HepG2 (cell line): ENCODE measurements at regions not wholly inside any gene's neighbourhood (a gene's known extent, or its start where the extent isn't known, plus 50 kb on each side); places are given as distances from the start of the nearest gene placed in this dataset.

Experiments used
- EED ChIP-seq: sonication (generic); formaldehyde crosslinking; IDR thresholded peaks from 2 replicates; pipeline ENCODE4 v1.5.0; 2020; ENCODE audit warnings: mild to moderate bottlenecking, missing genetic modification reagents
- GATA4 ChIP-seq: sonication (generic); IDR thresholded peaks from 2 replicates; pipeline ENCODE4 v1.6.1; 2016; ENCODE audit warnings: antibody characterized with exemption, low read depth, borderline replicate concordance
- GZF1 ChIP-seq: sonication (generic); formaldehyde crosslinking; IDR thresholded peaks from 2 replicates; pipeline ENCODE4 v1.5.1; 2020; ENCODE audit warnings: mild to moderate bottlenecking, missing genetic modification reagents
- HDAC6 ChIP-seq: fragments of 200-600 bp; sonication (generic); IDR thresholded peaks from 2 replicates; pipeline ENCODE4 v1.7.0; 2017; ENCODE audit warnings: mild to moderate bottlenecking, antibody characterized with exemption, low read length, low read depth
- HMG20A ChIP-seq: IDR thresholded peaks from 2 replicates; pipeline ENCODE4 v1.6.1; 2016; ENCODE audit warnings: borderline replicate concordance
- HMGA1 ChIP-seq: sonication (generic); formaldehyde crosslinking; conservative IDR thresholded peaks from 2 replicates; pipeline ENCODE4 v1.4.0; 2020; ENCODE audit warnings: missing genetic modification reagents
- MATR3 ChIP-seq: sonication (generic); formaldehyde crosslinking; IDR thresholded peaks from 2 replicates; pipeline ENCODE4 v1.4.0; 2020; ENCODE audit warnings: missing genetic modification reagents
- NFIC ChIP-seq: IDR thresholded peaks from 2 replicates; pipeline ENCODE4 v1.6.1; 2012; ENCODE audit warnings: mild to moderate bottlenecking, low read length, inconsistent platforms
- RBM22 ChIP-seq: fragments of 200-400 bp; formaldehyde crosslinking; optimal IDR thresholded peaks from 2 replicates; pipeline ENCODE3; 2017; ENCODE audit warnings: mild to moderate bottlenecking, low read length, moderate library complexity
- ZNF746 ChIP-seq: sonication (generic); formaldehyde crosslinking; IDR thresholded peaks from 2 replicates; pipeline ENCODE4 v1.8.0; 2022; ENCODE audit warnings: mild to moderate bottlenecking, missing genetic modification reagents
- ZNF790 ChIP-seq: sonication (generic); formaldehyde crosslinking; IDR thresholded peaks from 2 replicates; pipeline ENCODE4 v1.8.0; 2022; ENCODE audit warnings: missing genetic modification reagents, mild to moderate bottlenecking, borderline replicate concordance
- ZNF883 ChIP-seq: sonication (generic); formaldehyde crosslinking; IDR thresholded peaks from 2 replicates; pipeline ENCODE4 v1.5.1; 2020; ENCODE audit warnings: mild to moderate bottlenecking, missing genetic modification reagents; ENCODE audit errors: not compliant biosample characterization
- TF ChIP-seq, protein P1 (sequence below): sonication (generic); formaldehyde crosslinking; IDR thresholded peaks from 2 replicates; pipeline ENCODE4 v1.5.0; 2020; ENCODE audit warnings: mild to moderate bottlenecking, missing genetic modification reagents, borderline replicate concordance
- TF ChIP-seq, protein P2 (sequence below): sonication (generic); formaldehyde crosslinking; IDR thresholded peaks from 2 replicates; pipeline ENCODE4 v1.4.0; 2020; ENCODE audit warnings: missing genetic modification reagents
- TF ChIP-seq, protein P3 (sequence below): sonication (generic); formaldehyde crosslinking; IDR thresholded peaks from 2 replicates; pipeline ENCODE4 v1.5.1; 2020; ENCODE audit warnings: missing genetic modification reagents, mild to moderate bottlenecking, borderline replicate concordance
- TF ChIP-seq, protein P4 (sequence below): IDR thresholded peaks from 2 replicates; pipeline ENCODE4 v1.6.1; 2012; ENCODE audit warnings: low read depth, low read length, improper control_type of control experiment
- TF ChIP-seq, protein P5 (sequence below): sonication (generic); formaldehyde crosslinking; IDR thresholded peaks from 2 replicates; pipeline ENCODE4 v1.5.1; 2020; ENCODE audit warnings: missing genetic modification reagents, mild to moderate bottlenecking, borderline replicate concordance

DNA sequence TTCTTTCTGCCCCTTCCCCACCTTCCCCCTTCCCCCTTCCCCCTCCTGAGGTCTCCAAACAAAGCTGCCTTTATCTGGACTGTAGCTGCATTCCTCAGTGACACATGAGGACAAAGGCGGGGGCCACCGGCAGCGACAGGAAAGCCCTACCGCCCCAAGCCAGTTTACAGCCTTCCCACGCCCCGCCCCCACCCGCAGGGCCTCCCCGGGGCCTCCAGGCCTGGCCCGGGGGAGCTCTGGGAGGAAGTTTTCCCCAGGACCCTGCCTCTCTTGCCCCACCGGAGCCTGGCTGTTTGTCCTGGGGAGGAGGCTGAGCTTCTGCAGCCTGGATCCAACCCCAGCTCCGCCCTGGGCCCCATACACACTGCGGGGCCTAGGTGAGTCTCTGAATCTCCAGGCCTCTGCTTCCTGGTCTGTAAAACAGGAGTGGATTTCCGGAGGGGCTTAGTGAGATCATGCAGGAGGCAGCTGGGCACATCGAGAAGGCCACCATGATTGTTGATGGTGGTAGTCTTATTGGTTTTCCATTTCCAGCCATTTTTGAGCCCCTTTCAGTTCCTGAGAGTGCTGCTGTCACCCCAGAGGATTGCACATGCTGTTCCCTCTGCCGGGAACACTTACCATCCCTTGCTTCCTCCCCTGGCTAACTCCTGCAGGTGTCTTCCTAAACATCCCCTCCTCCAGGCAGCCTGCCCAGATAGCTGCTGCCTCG, 130.7 kb downstream of the MN1 start (continued):
- TF ChIP-seq, protein P1, sequence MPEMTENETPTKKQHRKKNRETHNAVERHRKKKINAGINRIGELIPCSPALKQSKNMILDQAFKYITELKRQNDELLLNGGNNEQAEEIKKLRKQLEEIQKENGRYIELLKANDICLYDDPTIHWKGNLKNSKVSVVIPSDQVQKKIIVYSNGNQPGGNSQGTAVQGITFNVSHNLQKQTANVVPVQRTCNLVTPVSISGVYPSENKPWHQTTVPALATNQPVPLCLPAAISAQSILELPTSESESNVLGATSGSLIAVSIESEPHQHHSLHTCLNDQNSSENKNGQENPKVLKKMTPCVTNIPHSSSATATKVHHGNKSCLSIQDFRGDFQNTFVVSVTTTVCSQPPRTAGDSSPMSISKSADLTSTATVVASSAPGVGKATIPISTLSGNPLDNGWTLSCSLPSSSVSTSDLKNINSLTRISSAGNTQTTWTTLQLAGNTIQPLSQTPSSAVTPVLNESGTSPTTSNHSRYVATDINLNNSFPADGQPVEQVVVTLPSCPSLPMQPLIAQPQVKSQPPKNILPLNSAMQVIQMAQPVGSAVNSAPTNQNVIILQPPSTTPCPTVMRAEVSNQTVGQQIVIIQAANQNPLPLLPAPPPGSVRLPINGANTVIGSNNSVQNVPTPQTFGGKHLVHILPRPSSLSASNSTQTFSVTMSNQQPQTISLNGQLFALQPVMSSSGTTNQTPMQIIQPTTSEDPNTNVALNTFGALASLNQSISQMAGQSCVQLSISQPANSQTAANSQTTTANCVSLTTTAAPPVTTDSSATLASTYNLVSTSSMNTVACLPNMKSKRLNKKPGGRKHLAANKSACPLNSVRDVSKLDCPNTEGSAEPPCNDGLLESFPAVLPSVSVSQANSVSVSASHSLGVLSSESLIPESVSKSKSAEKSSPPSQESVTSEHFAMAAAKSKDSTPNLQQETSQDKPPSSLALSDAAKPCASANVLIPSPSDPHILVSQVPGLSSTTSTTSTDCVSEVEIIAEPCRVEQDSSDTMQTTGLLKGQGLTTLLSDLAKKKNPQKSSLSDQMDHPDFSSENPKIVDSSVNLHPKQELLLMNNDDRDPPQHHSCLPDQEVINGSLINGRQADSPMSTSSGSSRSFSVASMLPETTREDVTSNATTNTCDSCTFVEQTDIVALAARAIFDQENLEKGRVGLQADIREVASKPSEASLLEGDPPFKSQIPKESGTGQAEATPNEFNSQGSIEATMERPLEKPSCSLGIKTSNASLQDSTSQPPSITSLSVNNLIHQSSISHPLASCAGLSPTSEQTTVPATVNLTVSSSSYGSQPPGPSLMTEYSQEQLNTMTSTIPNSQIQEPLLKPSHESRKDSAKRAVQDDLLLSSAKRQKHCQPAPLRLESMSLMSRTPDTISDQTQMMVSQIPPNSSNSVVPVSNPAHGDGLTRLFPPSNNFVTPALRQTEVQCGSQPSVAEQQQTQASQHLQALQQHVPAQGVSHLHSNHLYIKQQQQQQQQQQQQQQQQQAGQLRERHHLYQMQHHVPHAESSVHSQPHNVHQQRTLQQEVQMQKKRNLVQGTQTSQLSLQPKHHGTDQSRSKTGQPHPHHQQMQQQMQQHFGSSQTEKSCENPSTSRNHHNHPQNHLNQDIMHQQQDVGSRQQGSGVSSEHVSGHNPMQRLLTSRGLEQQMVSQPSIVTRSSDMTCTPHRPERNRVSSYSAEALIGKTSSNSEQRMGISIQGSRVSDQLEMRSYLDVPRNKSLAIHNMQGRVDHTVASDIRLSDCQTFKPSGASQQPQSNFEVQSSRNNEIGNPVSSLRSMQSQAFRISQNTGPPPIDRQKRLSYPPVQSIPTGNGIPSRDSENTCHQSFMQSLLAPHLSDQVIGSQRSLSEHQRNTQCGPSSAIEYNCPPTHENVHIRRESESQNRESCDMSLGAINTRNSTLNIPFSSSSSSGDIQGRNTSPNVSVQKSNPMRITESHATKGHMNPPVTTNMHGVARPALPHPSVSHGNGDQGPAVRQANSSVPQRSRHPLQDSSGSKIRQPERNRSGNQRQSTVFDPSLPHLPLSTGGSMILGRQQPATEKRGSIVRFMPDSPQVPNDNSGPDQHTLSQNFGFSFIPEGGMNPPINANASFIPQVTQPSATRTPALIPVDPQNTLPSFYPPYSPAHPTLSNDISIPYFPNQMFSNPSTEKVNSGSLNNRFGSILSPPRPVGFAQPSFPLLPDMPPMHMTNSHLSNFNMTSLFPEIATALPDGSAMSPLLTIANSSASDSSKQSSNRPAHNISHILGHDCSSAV (CRISPR knock-in tag), result no peak
- 0 out of 2 replicates have a peak, but pooled peaks have one; percentile 54 for TF ChIP-seq EED
- no peak for TF ChIP-seq MATR3 (CRISPR knock-in tag)
- TF ChIP-seq GZF1 (CRISPR knock-in tag), result no peak
- TF ChIP-seq, protein P2, sequence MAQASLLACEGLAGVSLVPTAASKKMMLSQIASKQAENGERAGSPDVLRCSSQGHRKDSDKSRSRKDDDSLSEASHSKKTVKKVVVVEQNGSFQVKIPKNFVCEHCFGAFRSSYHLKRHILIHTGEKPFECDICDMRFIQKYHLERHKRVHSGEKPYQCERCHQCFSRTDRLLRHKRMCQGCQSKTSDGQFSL (CRISPR knock-in tag), result no peak
- TF ChIP-seq HMG20A, result no peak
- TF ChIP-seq ZNF790 (CRISPR knock-in tag), result no peak
- TF ChIP-seq, protein P3, sequence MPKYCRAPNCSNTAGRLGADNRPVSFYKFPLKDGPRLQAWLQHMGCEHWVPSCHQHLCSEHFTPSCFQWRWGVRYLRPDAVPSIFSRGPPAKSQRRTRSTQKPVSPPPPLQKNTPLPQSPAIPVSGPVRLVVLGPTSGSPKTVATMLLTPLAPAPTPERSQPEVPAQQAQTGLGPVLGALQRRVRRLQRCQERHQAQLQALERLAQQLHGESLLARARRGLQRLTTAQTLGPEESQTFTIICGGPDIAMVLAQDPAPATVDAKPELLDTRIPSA (CRISPR knock-in tag), result no peak
- no peak for TF ChIP-seq HMGA1
- TF ChIP-seq, protein P4, sequence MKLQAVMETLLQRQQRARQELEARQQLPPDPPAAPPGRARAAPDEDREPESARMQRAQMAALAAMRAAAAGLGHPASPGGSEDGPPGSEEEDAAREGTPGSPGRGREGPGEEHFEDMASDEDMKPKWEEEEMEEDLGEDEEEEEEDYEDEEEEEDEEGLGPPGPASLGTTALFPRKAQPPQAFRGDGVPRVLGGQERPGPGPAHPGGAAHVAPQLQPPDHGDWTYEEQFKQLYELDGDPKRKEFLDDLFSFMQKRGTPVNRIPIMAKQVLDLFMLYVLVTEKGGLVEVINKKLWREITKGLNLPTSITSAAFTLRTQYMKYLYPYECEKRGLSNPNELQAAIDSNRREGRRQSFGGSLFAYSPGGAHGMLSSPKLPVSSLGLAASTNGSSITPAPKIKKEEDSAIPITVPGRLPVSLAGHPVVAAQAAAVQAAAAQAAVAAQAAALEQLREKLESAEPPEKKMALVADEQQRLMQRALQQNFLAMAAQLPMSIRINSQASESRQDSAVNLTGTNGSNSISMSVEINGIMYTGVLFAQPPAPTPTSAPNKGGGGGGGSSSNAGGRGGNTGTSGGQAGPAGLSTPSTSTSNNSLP, result no peak
- TF ChIP-seq ZNF746 (CRISPR knock-in tag), result no peak
- no peak for TF ChIP-seq GATA4
- no peak for TF ChIP-seq HDAC6
- TF ChIP-seq ZNF883, result no peak
- TF ChIP-seq RBM22, result no peak
- TF ChIP-seq, protein P5, sequence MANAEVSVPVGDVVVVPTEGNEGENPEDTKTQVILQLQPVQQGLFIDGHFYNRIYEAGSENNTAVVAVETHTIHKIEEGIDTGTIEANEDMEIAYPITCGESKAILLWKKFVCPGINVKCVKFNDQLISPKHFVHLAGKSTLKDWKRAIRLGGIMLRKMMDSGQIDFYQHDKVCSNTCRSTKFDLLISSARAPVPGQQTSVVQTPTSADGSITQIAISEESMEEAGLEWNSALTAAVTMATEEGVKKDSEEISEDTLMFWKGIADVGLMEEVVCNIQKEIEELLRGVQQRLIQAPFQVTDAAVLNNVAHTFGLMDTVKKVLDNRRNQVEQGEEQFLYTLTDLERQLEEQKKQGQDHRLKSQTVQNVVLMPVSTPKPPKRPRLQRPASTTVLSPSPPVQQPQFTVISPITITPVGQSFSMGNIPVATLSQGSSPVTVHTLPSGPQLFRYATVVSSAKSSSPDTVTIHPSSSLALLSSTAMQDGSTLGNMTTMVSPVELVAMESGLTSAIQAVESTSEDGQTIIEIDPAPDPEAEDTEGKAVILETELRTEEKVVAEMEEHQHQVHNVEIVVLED, result no peak
- TF ChIP-seq NFIC, result no peak
